Nephron (organoid): ENCODE measurements at regions not wholly inside any gene's neighbourhood (a gene's known extent, or its start where the extent isn't known, plus 50 kb on each side); places are given as distances from the start of the nearest gene placed in this dataset.
"Not testable (repeated sequence)": the region's sequence is repeated elsewhere in the genome, so short reads cannot be mapped to it uniquely, and the experiment has no call there.

Experiments
- H3K27ac Mint-ChIP-seq, 3 experiments: 2 replicates each; pipeline ENCODE4 v1.8.0; 2020; ENCODE audit warnings: mixed read lengths in 3 of 3, mild to moderate bottlenecking in 2 of 3, moderate library complexity in 1 of 3
- H3K27me3 Mint-ChIP-seq: 2 replicates; pipeline ENCODE4 v1.8.0; 2021; ENCODE audit warnings: low read depth, mild to moderate bottlenecking, moderate library complexity, mixed read lengths
- H3K36me3 Mint-ChIP-seq: 2 replicates; pipeline ENCODE4 v1.8.0; 2020; ENCODE audit warnings: low read depth, mixed read lengths
- H3K4me1 Mint-ChIP-seq: 2 replicates; pipeline ENCODE4 v1.8.0; 2020; ENCODE audit warnings: mixed read lengths
- H3K4me3 Mint-ChIP-seq, 3 experiments: 2 replicates each; pipeline ENCODE4 v1.8.0; 2020; ENCODE audit warnings: mild to moderate bottlenecking in 3 of 3, mixed read lengths in 3 of 3, moderate library complexity in 2 of 3
- H3K9me3 Mint-ChIP-seq: 2 replicates; pipeline ENCODE4 v1.8.0; 2020; ENCODE audit warnings: mixed read lengths
- TF ChIP-seq, protein P1 (sequence below), 3 experiments: fragments of 200-600 bp; sonication (generic); IDR thresholded peaks; one replicate each; pipeline ENCODE4 v1.5.0; 2021; ENCODE audit warnings: antibody characterized with exemption in 3 of 3; ENCODE audit not compliant: unreplicated experiment in 3 of 3

DNA sequence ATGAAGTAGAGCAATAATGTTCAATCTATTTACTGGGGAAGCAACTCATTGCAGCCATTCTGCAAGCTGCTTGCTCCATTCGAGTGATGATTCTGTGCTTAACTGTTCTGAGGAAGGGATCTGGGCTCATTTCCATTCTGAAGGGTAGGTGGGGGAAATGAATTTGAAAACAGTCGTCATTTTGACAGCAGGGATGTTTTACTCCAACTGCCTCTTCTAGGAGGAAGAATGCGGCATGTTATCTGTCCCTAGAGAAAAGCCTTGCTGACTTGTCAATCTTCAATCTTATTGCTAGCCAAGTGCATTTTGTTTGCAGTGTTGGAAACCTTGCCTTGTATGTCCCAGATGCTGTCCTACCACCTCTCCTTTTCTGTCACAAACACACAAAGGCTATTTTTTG is 105.9 kb downstream of the PRDM13 start:
- TF ChIP-seq, protein P1, sequence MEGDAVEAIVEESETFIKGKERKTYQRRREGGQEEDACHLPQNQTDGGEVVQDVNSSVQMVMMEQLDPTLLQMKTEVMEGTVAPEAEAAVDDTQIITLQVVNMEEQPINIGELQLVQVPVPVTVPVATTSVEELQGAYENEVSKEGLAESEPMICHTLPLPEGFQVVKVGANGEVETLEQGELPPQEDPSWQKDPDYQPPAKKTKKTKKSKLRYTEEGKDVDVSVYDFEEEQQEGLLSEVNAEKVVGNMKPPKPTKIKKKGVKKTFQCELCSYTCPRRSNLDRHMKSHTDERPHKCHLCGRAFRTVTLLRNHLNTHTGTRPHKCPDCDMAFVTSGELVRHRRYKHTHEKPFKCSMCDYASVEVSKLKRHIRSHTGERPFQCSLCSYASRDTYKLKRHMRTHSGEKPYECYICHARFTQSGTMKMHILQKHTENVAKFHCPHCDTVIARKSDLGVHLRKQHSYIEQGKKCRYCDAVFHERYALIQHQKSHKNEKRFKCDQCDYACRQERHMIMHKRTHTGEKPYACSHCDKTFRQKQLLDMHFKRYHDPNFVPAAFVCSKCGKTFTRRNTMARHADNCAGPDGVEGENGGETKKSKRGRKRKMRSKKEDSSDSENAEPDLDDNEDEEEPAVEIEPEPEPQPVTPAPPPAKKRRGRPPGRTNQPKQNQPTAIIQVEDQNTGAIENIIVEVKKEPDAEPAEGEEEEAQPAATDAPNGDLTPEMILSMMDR (IDR thresholded peaks at IDR 0.05; ENCODE audit: unreplicated experiment in 3 of 3), result no peak
- Mint-ChIP-seq H3K27ac (no peak overlapping the region), H3K4me1 (no peaks in the 10 kb centered on the region), H3K27me3 (no peaks in the 10 kb centered on the region), H3K36me3 (no peaks in the 10 kb centered on the region), H3K9me3 (peaks cover 18% of the 10 kb centered on the region), H3K4me3 (no peak overlapping the region)

DNA sequence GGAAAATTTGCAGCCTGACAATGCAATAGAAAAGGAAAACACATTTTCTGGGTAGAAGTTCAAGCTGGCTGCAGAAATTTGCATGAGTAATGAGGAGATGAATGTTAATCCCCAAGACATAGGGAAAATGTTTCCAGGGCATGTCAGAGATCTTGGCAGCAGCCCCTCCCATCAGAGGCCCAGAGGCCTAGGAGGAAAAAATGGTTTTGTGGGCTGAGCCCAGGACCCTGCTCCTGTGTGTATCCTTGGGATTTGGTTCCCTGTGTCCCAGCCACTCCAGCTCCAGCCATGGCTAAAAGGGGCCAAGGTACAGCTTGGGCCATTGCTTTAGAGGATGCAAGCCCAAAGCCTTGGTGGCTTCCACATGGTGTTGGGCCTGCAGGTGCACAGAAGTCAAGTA is 115.4 kb downstream of the PRDM13 start:
- H3K27me3 Mint-ChIP-seq, H3K4me3 Mint-ChIP-seq, H3K4me1 Mint-ChIP-seq, H3K27ac Mint-ChIP-seq, H3K36me3 Mint-ChIP-seq: not testable (repeated sequence)
- H3K9me3 Mint-ChIP-seq, result peaks cover 24% of the 10 kb centered on the region

DNA sequence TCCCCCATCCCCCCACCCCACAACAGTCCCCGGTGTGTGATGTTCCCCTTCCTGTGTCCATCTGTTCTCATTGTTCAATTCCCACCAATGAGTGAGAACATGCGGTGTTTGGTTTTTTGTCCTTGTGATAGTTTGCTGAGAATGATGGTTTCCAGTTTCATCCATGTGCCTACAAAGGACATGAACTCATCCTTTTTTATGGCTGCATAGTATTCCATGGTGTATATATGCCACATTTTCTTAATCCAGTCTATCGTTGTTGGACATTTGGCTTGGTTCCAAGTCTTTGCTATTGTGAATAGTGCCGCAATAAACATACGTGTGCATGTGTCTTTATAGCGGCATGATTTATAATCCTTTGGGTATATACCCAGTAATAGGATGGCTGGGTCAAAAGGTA is 123.6 kb downstream of the PRDM13 start:
- not testable (repeated sequence) for H3K27ac Mint-ChIP-seq, H3K4me3 Mint-ChIP-seq, H3K9me3 Mint-ChIP-seq, H3K4me1 Mint-ChIP-seq, H3K36me3 Mint-ChIP-seq, H3K27me3 Mint-ChIP-seq

DNA sequence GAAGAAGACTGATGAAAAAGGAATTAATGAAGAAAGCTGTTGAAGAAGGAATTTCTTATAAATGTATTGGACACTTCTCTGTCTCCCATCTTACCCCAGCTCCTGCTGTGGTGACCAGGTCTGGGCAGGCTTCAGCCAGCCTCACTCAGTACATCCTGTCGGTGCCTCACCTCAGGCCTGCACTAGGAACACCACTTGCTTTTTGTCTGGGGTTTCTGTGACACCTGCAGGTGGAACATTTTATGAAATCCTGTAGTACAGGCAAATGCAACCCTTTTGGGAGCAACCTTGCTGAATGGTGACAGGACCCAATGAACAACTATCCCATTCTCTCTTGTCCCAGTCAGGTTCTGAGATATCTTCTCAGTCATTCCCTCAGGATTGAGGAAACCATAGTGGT is 129.7 kb downstream of the PRDM13 start:
- Mint-ChIP-seq H3K27ac (no peak overlapping the region), H3K9me3 (no peaks in the 10 kb centered on the region), H3K27me3 (peaks cover 17% of the 10 kb centered on the region), H3K4me1 (no peaks in the 10 kb centered on the region), H3K36me3 (no peaks in the 10 kb centered on the region), H3K4me3 (no peak overlapping the region)
- TF ChIP-seq, protein P1 (IDR thresholded peaks at IDR 0.05; ENCODE audit: unreplicated experiment in 3 of 3), result no peak

DNA sequence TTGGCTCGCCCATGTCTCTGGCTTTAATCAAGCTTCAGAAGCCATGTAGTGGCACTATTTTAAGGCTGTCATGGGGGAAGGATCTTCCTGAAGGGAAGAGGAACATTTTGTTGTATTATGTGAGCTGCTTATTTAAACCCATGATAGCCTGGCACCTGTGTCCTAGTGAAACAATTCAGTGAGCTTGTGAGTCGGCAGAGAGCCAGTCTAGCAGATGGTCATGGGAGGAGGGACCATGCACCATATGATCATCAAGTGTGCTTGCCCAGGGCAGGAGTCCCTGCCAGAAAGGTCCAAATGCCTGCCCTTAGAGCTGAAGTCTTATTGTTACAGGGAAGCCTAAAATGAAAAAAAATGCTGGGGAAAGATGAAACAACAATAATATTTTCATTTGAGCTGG is 132.9 kb downstream of the PRDM13 start:
- Mint-ChIP-seq H3K27me3 (peaks cover 26% of the 10 kb centered on the region), H3K9me3 (no peaks in the 10 kb centered on the region), H3K36me3 (no peaks in the 10 kb centered on the region), H3K4me1 (no peaks in the 10 kb centered on the region), H3K27ac (no peak overlapping the region), H3K4me3 (no peak overlapping the region)
- TF ChIP-seq, protein P1 (IDR thresholded peaks at IDR 0.05; ENCODE audit: unreplicated experiment in 3 of 3), result no peak

DNA sequence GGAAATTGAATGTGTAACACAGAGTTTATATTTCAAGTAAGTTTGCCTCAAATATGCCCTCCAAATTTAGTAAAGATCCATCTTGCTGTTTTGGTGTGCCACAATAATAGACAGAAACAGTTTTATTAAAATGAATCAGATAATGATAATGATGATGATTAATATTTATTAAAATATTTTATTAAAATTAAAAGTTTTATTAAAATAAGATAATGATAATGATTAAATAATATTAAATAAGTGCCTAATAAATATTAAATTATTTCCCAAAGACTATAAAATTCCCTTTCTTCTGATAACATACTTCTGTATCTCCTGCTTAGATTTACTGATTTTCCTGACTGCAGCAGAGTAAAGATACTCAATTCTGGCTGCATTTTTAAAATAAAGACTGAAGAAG is 134.5 kb downstream of the PRDM13 start:
- peaks cover 26% of the 10 kb centered on the region for H3K27me3 Mint-ChIP-seq

DNA sequence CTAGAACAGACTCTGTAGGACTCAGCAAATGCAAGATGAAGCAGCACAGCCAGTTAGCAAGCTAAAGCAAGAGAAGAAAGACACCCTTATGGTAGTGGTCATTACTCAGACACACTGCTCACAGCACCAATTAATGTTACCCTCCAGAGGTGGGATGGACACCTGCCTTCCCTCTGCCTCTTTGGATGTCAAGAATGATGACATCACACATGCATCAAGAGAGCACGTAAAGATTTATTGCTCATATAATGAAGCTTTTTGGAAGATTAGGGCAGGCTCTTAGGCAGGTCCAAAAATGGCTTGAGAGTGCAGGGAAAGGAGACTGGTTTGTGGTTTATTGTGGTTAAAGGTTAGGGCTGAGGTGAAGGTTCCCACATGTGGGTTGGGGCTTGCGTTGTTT is 137.0 kb downstream of the PRDM13 start:
- no peak overlapping the region for H3K4me3 Mint-ChIP-seq
- no peaks in the 10 kb centered on the region for H3K9me3 Mint-ChIP-seq
- no peaks in the 10 kb centered on the region for H3K4me1 Mint-ChIP-seq
- peaks cover 23% of the 10 kb centered on the region for H3K27me3 Mint-ChIP-seq
- TF ChIP-seq, protein P1 (IDR thresholded peaks at IDR 0.05; ENCODE audit: unreplicated experiment in 3 of 3), result no peak
- no peak overlapping the region for H3K27ac Mint-ChIP-seq
- no peaks in the 10 kb centered on the region for H3K36me3 Mint-ChIP-seq

More for the DNA sequence above, 134.5 kb downstream of the PRDM13 start:
- H3K4me3 Mint-ChIP-seq, result no peak overlapping the region
- TF ChIP-seq, protein P1 (IDR thresholded peaks at IDR 0.05; ENCODE audit: unreplicated experiment in 3 of 3), result no peak
- no peaks in the 10 kb centered on the region for H3K36me3 Mint-ChIP-seq
- no peak overlapping the region for H3K27ac Mint-ChIP-seq
- no peaks in the 10 kb centered on the region for H3K4me1 Mint-ChIP-seq
- no peaks in the 10 kb centered on the region for H3K9me3 Mint-ChIP-seq
